ENCODE measurements at regions not wholly inside any gene's neighbourhood (a gene's known extent, or its start where the extent isn't known, plus 50 kb on each side); places are given as distances from the start of the nearest gene placed in this dataset.
"Not testable (repeated sequence)": the region's sequence is repeated elsewhere in the genome, so short reads cannot be mapped to it uniquely, and the experiment has no call there.

- Histone ChIP-seq H3K36me3 (ENCODE audit: control insufficient read depth in 2 of 3, insufficient read depth in 3 of 3, low read length in 3 of 3) (no peaks in the 10 kb centered on the region), H3K27ac (ENCODE audit: low read depth in 2 of 2, low read length in 2 of 2) (no peak overlapping the region), H3K27me3 (ENCODE audit: control insufficient read depth, insufficient read depth, low read length) (no peaks in the 10 kb centered on the region), H3K9me3 (ENCODE audit: control insufficient read depth in 2 of 3, insufficient read depth in 1 of 3, low read length in 3 of 3) (no peaks in the 10 kb centered on the region), H3K9ac (ENCODE audit: low read length in 3 of 3) (no peak overlapping the region), H3K4me3 (ENCODE audit: low read length in 3 of 3) (no peak overlapping the region), H3K4me1 (ENCODE audit: control insufficient read depth in 2 of 3, insufficient read depth in 2 of 3, low read depth in 1 of 3, low read length in 3 of 3) (no peaks in the 10 kb centered on the region)
- TF ChIP-seq, protein P1, sequence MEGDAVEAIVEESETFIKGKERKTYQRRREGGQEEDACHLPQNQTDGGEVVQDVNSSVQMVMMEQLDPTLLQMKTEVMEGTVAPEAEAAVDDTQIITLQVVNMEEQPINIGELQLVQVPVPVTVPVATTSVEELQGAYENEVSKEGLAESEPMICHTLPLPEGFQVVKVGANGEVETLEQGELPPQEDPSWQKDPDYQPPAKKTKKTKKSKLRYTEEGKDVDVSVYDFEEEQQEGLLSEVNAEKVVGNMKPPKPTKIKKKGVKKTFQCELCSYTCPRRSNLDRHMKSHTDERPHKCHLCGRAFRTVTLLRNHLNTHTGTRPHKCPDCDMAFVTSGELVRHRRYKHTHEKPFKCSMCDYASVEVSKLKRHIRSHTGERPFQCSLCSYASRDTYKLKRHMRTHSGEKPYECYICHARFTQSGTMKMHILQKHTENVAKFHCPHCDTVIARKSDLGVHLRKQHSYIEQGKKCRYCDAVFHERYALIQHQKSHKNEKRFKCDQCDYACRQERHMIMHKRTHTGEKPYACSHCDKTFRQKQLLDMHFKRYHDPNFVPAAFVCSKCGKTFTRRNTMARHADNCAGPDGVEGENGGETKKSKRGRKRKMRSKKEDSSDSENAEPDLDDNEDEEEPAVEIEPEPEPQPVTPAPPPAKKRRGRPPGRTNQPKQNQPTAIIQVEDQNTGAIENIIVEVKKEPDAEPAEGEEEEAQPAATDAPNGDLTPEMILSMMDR (IDR thresholded peaks at IDR 0.05; ENCODE audit: borderline replicate concordance, extremely low read depth, insufficient read depth) = no peak
- intact Hi-C loops (cut with DNase I) = no loop called here
- FAIRE-seq (no peak), DNase-seq (no peak)
Observed at GRCh38 chr4:20074450-20074849, 177.3 kb upstream of the SLIT2 start.

GRCh38 chr4:20065952-20066351 is 185.8 kb upstream of the SLIT2 start:
- TF ChIP-seq, protein P1 (IDR thresholded peaks at IDR 0.05; ENCODE audit: borderline replicate concordance, extremely low read depth, insufficient read depth) = no peak
- intact Hi-C loops (cut with DNase I) = no loop called here

DNA sequence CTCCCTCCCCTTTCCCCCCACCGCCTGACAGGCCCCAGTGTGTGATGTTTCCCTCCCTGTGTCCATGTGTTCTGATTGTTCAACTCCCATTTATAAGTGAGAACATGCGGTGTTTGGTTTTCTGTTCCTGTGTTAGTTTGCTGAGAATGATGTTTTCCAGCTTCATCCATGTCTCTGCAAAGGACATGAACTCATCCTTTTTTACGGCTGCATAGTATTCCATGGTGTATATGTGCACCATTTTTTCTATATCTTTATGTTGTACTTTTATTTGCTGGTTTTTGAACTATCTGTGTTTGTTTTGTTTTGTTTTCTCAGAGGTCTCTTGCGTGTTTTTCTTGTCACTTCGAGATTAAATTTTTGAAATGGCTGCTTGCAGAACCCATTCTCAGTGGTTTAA is 188.8 kb upstream of the SLIT2 start:
- DNase-seq; H3K27ac ChIP-seq (ENCODE audit: low read depth in 2 of 2, low read length in 2 of 2); H3K36me3 ChIP-seq (ENCODE audit: control insufficient read depth in 2 of 3, insufficient read depth in 3 of 3, low read length in 3 of 3); H3K9me3 ChIP-seq (ENCODE audit: control insufficient read depth in 2 of 3, insufficient read depth in 1 of 3, low read length in 3 of 3); intact Hi-C loops (cut with DNase I); H3K9ac ChIP-seq (ENCODE audit: low read length in 3 of 3); H3K27me3 ChIP-seq (ENCODE audit: control insufficient read depth, insufficient read depth, low read length); FAIRE-seq; H3K4me3 ChIP-seq (ENCODE audit: low read length in 3 of 3); H3K4me1 ChIP-seq (ENCODE audit: control insufficient read depth in 2 of 3, insufficient read depth in 2 of 3, low read depth in 1 of 3, low read length in 3 of 3): not testable (repeated sequence)

More at GRCh38 chr4:20065952-20066351, 185.8 kb upstream of the SLIT2 start:
- Histone ChIP-seq H3K4me1 (ENCODE audit: control insufficient read depth in 2 of 3, insufficient read depth in 2 of 3, low read depth in 1 of 3, low read length in 3 of 3) (no peaks in the 10 kb centered on the region), H3K27me3 (ENCODE audit: control insufficient read depth, insufficient read depth, low read length) (no peaks in the 10 kb centered on the region), H3K9ac (ENCODE audit: low read length in 3 of 3) (no peak overlapping the region), H3K9me3 (ENCODE audit: control insufficient read depth in 2 of 3, insufficient read depth in 1 of 3, low read length in 3 of 3) (no peaks in the 10 kb centered on the region), H3K36me3 (ENCODE audit: control insufficient read depth in 2 of 3, insufficient read depth in 3 of 3, low read length in 3 of 3) (no peaks in the 10 kb centered on the region), H3K27ac (ENCODE audit: low read depth in 2 of 2, low read length in 2 of 2) (no peak overlapping the region), H3K4me3 (ENCODE audit: low read length in 3 of 3) (no peak overlapping the region)
- FAIRE-seq = no peak
- DNase-seq = no peak

GRCh38 chr4:20062054-20062453 is 189.7 kb upstream of the SLIT2 start:
- Histone ChIP-seq H3K9me3 (ENCODE audit: control insufficient read depth in 2 of 3, insufficient read depth in 1 of 3, low read length in 3 of 3) (no peaks in the 10 kb centered on the region), H3K27ac (ENCODE audit: low read depth in 2 of 2, low read length in 2 of 2) (no peak overlapping the region), H3K27me3 (ENCODE audit: control insufficient read depth, insufficient read depth, low read length) (no peaks in the 10 kb centered on the region), H3K36me3 (ENCODE audit: control insufficient read depth in 2 of 3, insufficient read depth in 3 of 3, low read length in 3 of 3) (no peaks in the 10 kb centered on the region), H3K4me1 (ENCODE audit: control insufficient read depth in 2 of 3, insufficient read depth in 2 of 3, low read depth in 1 of 3, low read length in 3 of 3) (no peaks in the 10 kb centered on the region), H3K9ac (ENCODE audit: low read length in 3 of 3) (no peak overlapping the region), H3K4me3 (ENCODE audit: low read length in 3 of 3) (no peak overlapping the region)
- TF ChIP-seq, protein P1 (IDR thresholded peaks at IDR 0.05; ENCODE audit: borderline replicate concordance, extremely low read depth, insufficient read depth) = no peak
- DNase-seq (no peak), FAIRE-seq (no peak)
- intact Hi-C loops (cut with DNase I) = no loop called here

Data from kidney (tissue), 13 donors.